GM10248 (cell line): ENCODE measurements at regions not wholly inside any gene's neighbourhood (a gene's known extent, or its start where the extent isn't known, plus 50 kb on each side); places are given as distances from the start of the nearest gene placed in this dataset.

Experiments
- CTCF ChIA-PET: fragments of 300-600 bp; sonication (Branson Sonifier 250); formaldehyde crosslinking; extraction: SDS; loops from one replicate; lab custom pipeline; 2021; ENCODE audit warnings: antibody characterized with exemption; lab: Yijun Ruan, JAX
- POLR2A ChIA-PET: fragments of 350-650 bp; sonication (Branson Sonifier 250); formaldehyde crosslinking; extraction: SDS; loops from one replicate; lab custom pipeline; 2020; ENCODE audit warnings: antibody characterized with exemption; lab: Yijun Ruan, JAX
- DNase-seq: peaks from one replicate; pipeline ENCODE4 v3.0.0; 2012; ENCODE audit errors: extremely low spot score
- CTCF ChIP-seq: IDR thresholded peaks from 2 replicates; pipeline ENCODE4 v1.5.1; 2012; ENCODE audit warnings: mild to moderate bottlenecking, low read depth; ENCODE audit errors: extremely low read depth, missing control alignments, control extremely low read depth

GRCh38 chr20:55677011-55677410, 328.3 kb downstream of the CBLN4 start:
- no peak for DNase-seq
- CTCF ChIA-PET, result interaction anchor here (1.0 to 1.6 kb wide), 2 partner anchors 8 to 13 kb away, joined by 3 to 4 read pairs; no protein-coding TSS in a partner anchor
- POLR2A ChIA-PET, result no interaction called here
- no peak for TF ChIP-seq CTCF

- no peak for DNase-seq
- CTCF ChIA-PET, result interaction anchor here (0.9 to 1.6 kb wide), 3 partner anchors 8 to 12 kb away, joined by 3 to 4 read pairs (median 4); no protein-coding TSS in a partner anchor
- TF ChIP-seq CTCF, result no peak
- POLR2A ChIA-PET, result no interaction called here
Observed at GRCh38 chr20:55676097-55676496, 329.2 kb downstream of the CBLN4 start.

GRCh38 chr20:55668631-55669030, 336.7 kb downstream of the CBLN4 start:
- CTCF ChIA-PET, result interaction anchor here (1.0 to 1.4 kb wide), 2 partner anchors 8 to 14 kb away, joined by 3 to 6 read pairs; no protein-coding TSS in a partner anchor
- POLR2A ChIA-PET, result no interaction called here
- TF ChIP-seq CTCF, result no peak

GRCh38 chr20:55667955-55668354, 337.4 kb downstream of the CBLN4 start:
- ChIA-PET CTCF (interaction anchor here (1.0 to 1.4 kb wide), 2 partner anchors 9 to 15 kb away, joined by 3 to 6 read pairs; no protein-coding TSS in a partner anchor), POLR2A (no interaction called here)
- no peak for DNase-seq
- no peak for TF ChIP-seq CTCF

More at GRCh38 chr20:55668631-55669030, 336.7 kb downstream of the CBLN4 start:
- DNase-seq, result no peak

- DNase-seq, result no peak
- ChIA-PET POLR2A (no interaction called here), CTCF (no interaction called here)
- TF ChIP-seq CTCF, result no peak
Observed at GRCh38 chr20:55667024-55667423, 338.3 kb downstream of the CBLN4 start.

GRCh38 chr20:55656231-55656775, 349.0 kb downstream of the CBLN4 start:
- CTCF ChIA-PET, result no interaction called here
- no peak for DNase-seq
- POLR2A ChIA-PET, result no interaction called here
- no peak for TF ChIP-seq CTCF
